PC-9 (cell line): ENCODE measurements at regions not wholly inside any gene's neighbourhood (a gene's known extent, or its start where the extent isn't known, plus 50 kb on each side); places are given as distances from the start of the nearest gene placed in this dataset.

Experiments used
- BruUV-seq: library from RNA; stranded (reverse); fragments of 400-500 nt; replicated peaks from 2 replicates; lab custom pipeline; 2021; lab: Mats Ljungman, UMichigan
- CTCF ChIA-PET: fragments of 300-600 bp; sonication (Branson Sonifier 250); formaldehyde crosslinking; loops from one replicate; lab custom pipeline; 2022; ENCODE audit warnings: antibody characterized with exemption; lab: Charles Lee
- POLR2A ChIA-PET: fragments of 300-600 bp; sonication (Branson Sonifier 250); formaldehyde crosslinking; loops from one replicate; lab custom pipeline; 2022; ENCODE audit warnings: antibody characterized with exemption; ENCODE audit not compliant: unreplicated experiment; lab: Charles Lee
- DNase-seq, 2 experiments: peaks; one replicate each; pipeline versions ENCODE4 v3.0.0 to v3.0.0-alpha.2; 2015 to 2022; ENCODE audit warnings: mixed read lengths in 1 of 2
- H2AFZ ChIP-seq: fragments of 200-600 bp; sonication (generic); 2 replicates; pipeline ENCODE4 v1.8.1; 2017; ENCODE audit warnings: antibody characterized with exemption
- H3F3A ChIP-seq: fragments of 200-600 bp; sonication (generic); 2 replicates; pipeline ENCODE4 v1.8.1; 2017; ENCODE audit warnings: antibody characterized with exemption, mild to moderate bottlenecking, low read depth; ENCODE audit not compliant: insufficient read depth
- H3K27ac ChIP-seq: fragments of 200-600 bp; sonication (generic); 2 replicates; pipeline ENCODE4 v1.6.1; 2016; ENCODE audit warnings: mixed run types
- H3K27me3 ChIP-seq: fragments of 200-600 bp; sonication (generic); 2 replicates; pipeline ENCODE4 v1.6.1; 2016; ENCODE audit warnings: low read depth, mixed run types; ENCODE audit not compliant: insufficient read depth
- H3K36me3 ChIP-seq: fragments of 200-600 bp; sonication (generic); 2 replicates; pipeline ENCODE4 v1.6.1; 2016; ENCODE audit warnings: low read depth, mixed run types
- H3K4me1 ChIP-seq: fragments of 200-600 bp; sonication (generic); replicated peaks from 2 replicates; pipeline ENCODE4 v1.6.1; 2016; ENCODE audit warnings: mixed run types; ENCODE audit not compliant: insufficient read depth
- H3K4me2 ChIP-seq: fragments of 200-600 bp; sonication (generic); 2 replicates; pipeline ENCODE4 v1.6.1; 2017; ENCODE audit warnings: mixed run types
- H3K4me3 ChIP-seq: fragments of 200-600 bp; sonication (generic); 2 replicates; pipeline ENCODE4 v1.6.1; 2016; ENCODE audit warnings: mixed run types
- H3K79me2 ChIP-seq: fragments of 200-600 bp; sonication (generic); 2 replicates; pipeline ENCODE4 v1.6.1; 2017; ENCODE audit warnings: low read depth, mixed run types
- H3K9me2 ChIP-seq: fragments of 200-600 bp; sonication (generic); 2 replicates; pipeline ENCODE4 v1.8.1; 2017; ENCODE audit warnings: mild to moderate bottlenecking; ENCODE audit not compliant: insufficient read depth
- H3K9me3 ChIP-seq: fragments of 200-600 bp; sonication (generic); 2 replicates; pipeline ENCODE4 v1.8.1; 2016; ENCODE audit warnings: low read depth; ENCODE audit not compliant: insufficient read depth
- H4K20me1 ChIP-seq: fragments of 200-600 bp; sonication (generic); 2 replicates; pipeline ENCODE4 v1.8.1; 2017; ENCODE audit not compliant: insufficient read depth
- CTCF ChIP-seq: fragments of 200-600 bp; sonication (generic); conservative IDR thresholded peaks from 2 replicates; pipeline ENCODE4 v1.6.1; 2017; ENCODE audit warnings: mixed run types, antibody characterized with exemption, mild to moderate bottlenecking, moderate library complexity
- EZH2 ChIP-seq: fragments of 200-600 bp; sonication (generic); IDR thresholded peaks from 2 replicates; pipeline ENCODE4 v1.8.0; 2017; ENCODE audit warnings: antibody characterized with exemption, low read depth
- intact Hi-C: fragments of 100-400 bp; cut with micrococcal nuclease; formaldehyde crosslinking; loops from one replicate; pipeline ENCODE4 v1.10.0; 2022; ENCODE audit not compliant: unreplicated experiment

GRCh38 chr5:28961816-28962215, 1923.4 kb upstream of the CDH9 start:
- BruUV-seq: no TSS peak
- Histone ChIP-seq H4K20me1 (no peaks in the 10 kb centered on the region), H3K9me2 (no peaks in the 10 kb centered on the region), H3K4me2 (no peak overlapping the region), H2AFZ (no peak overlapping the region), H3K4me1 (no peaks in the 10 kb centered on the region), H3K79me2 (no peaks in the 10 kb centered on the region), H3K4me3 (no peak overlapping the region), H3F3A (no peaks in the 10 kb centered on the region), H3K27me3 (no peaks in the 10 kb centered on the region), H3K27ac (no peak overlapping the region), H3K9me3 (no peaks in the 10 kb centered on the region), H3K36me3 (no peaks in the 10 kb centered on the region)
- ChIA-PET CTCF (no interaction called here), POLR2A (no interaction called here)
- DNase-seq: no peak
- intact Hi-C loops: no loop called here
- no peak for TF ChIP-seq CTCF
- no peak for TF ChIP-seq EZH2

GRCh38 chr5:28958581-28958980, 1920.2 kb upstream of the CDH9 start:
- no peak for TF ChIP-seq EZH2
- H3K4me2 ChIP-seq: no peak overlapping the region
- POLR2A ChIA-PET: no interaction called here

GRCh38 chr5:28957450-28957849, 1919.1 kb upstream of the CDH9 start:
- Histone ChIP-seq H3K9me2 (no peaks in the 10 kb centered on the region), H3K36me3 (no peaks in the 10 kb centered on the region), H3K9me3 (no peaks in the 10 kb centered on the region), H3K27ac (no peak overlapping the region), H3F3A (no peaks in the 10 kb centered on the region), H3K4me2 (no peak overlapping the region), H2AFZ (no peak overlapping the region), H4K20me1 (no peaks in the 10 kb centered on the region), H3K4me3 (no peak overlapping the region), H3K27me3 (no peaks in the 10 kb centered on the region), H3K4me1 (no peaks in the 10 kb centered on the region; the same call in 1 of the 2 replicates), H3K79me2 (no peaks in the 10 kb centered on the region)
- no TSS peak for BruUV-seq
- POLR2A ChIA-PET: no interaction called here
- TF ChIP-seq EZH2: no peak
- no peak for TF ChIP-seq CTCF
- no peak for DNase-seq
- CTCF ChIA-PET: no interaction called here
- intact Hi-C loops: no loop called here

More at GRCh38 chr5:28958581-28958980, 1920.2 kb upstream of the CDH9 start:
- no peaks in the 10 kb centered on the region for H3K9me2 ChIP-seq
- no TSS peak for BruUV-seq
- no peak overlapping the region for H3K27ac ChIP-seq
- no peak overlapping the region for H2AFZ ChIP-seq
- no peaks in the 10 kb centered on the region for H3K9me3 ChIP-seq
- no peaks in the 10 kb centered on the region for H4K20me1 ChIP-seq
- no peaks in the 10 kb centered on the region for H3K27me3 ChIP-seq
- H3K4me3 ChIP-seq: no peak overlapping the region
- H3K36me3 ChIP-seq: no peaks in the 10 kb centered on the region
- H3K79me2 ChIP-seq: no peaks in the 10 kb centered on the region
- no peaks in the 10 kb centered on the region; the same call in 1 of the 2 replicates for H3K4me1 ChIP-seq
- DNase-seq: no peak
- CTCF ChIA-PET: no interaction called here
- intact Hi-C loops: no loop called here
- no peaks in the 10 kb centered on the region for H3F3A ChIP-seq

- Histone ChIP-seq H3K79me2 (no peaks in the 10 kb centered on the region), H3K4me2 (no peak overlapping the region; the same call in 1 of the 2 replicates), H3K4me1 (no peaks in the 10 kb centered on the region; the same call in 1 of the 2 replicates), H3F3A (no peaks in the 10 kb centered on the region), H3K27ac (no peak overlapping the region), H2AFZ (no peak overlapping the region), H3K4me3 (no peak overlapping the region), H3K27me3 (no peaks in the 10 kb centered on the region), H3K9me2 (no peaks in the 10 kb centered on the region), H4K20me1 (no peaks in the 10 kb centered on the region), H3K36me3 (no peaks in the 10 kb centered on the region), H3K9me3 (no peaks in the 10 kb centered on the region)
- ChIA-PET CTCF (no interaction called here), POLR2A (interaction anchor here (0.7 kb wide), 1 partner anchor 90 kb away, joined by 4 read pairs; no protein-coding TSS in a partner anchor)
- no peak for DNase-seq
- TF ChIP-seq CTCF (no peak), EZH2 (no peak)
- intact Hi-C loops: no loop called here
- no TSS peak for BruUV-seq
Measured at GRCh38 chr5:28954074-28954473, 1915.7 kb upstream of the CDH9 start.
